ENCODE measurements at regions not wholly inside any gene's neighbourhood (a gene's known extent, or its start where the extent isn't known, plus 50 kb on each side); places are given as distances from the start of the nearest gene placed in this dataset.

DNA sequence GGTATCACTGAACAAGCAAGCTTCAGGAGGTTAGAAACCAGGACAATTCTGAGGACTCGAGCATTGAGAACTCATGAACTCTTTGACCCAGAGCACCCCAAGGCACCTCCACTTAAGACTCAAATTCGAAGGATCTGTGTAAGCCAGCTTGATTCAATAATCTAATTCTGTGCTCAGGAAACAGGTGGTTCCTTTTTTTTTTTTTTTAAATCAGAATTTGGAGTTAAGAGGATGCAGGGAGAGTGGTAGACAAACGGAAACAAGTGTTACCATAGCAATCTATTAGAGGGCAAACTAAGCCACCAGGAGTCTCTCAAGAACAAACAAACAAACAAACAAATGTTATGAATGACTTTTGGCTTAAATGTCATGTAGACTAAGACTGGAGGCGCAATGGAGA lies 53.8 kb upstream of the DPH5 start:
- no peak for DNase-seq

DNA sequence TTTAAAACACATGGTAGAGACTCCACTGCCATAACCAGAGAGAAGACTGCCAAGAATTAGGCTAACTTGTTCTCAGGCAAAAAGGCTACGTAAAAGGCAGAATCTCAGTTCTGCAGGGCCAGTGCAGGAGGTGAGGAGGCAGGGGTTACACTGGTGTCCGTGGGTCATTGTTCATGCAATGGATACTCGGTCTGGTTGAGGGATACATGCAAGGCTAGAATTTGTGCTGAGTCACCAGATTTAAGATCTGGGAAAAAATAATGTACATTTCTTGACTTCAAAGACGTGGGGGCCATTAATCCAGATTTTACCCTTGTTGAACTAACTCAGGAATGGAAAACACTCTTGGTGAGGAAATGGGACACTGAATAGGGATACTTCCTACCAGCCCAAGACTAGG lies 52.3 kb upstream of the DPH5 start:
- DNase-seq, result no peak

DNA sequence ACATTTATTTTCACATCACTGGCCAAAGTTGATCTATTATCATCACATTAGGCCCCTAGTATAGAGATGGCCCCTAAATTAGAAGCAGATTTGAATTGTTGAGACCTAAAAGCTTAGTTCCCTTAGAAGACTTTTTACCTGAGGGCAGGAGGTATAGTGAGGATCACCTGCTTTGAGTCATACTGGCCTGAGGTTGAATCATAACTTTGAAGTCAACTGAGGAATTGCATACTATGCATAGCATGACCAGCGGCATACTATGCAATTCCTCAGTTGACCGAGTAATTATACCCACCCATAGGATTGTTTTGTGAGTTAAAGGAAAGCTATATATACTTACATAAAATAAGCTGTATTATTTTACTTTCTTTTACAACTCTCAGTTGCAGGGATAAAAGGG lies 50.3 kb upstream of the DPH5 start:
- DNase-seq, result no peak
